ENCODE measurements at regions not wholly inside any gene's neighbourhood (a gene's known extent, or its start where the extent isn't known, plus 50 kb on each side); places are given as distances from the start of the nearest gene placed in this dataset.

GRCh38 chr10:100679327-100679726, 66.1 kb upstream of the PAX2 start:
- TF ChIP-seq EZH2 (IDR thresholded peaks at IDR 0.05; ENCODE audit: borderline replicate concordance, low read depth, low read length, severe bottlenecking): no peak
- TF ChIP-seq MAX (IDR thresholded peaks at IDR 0.05; ENCODE audit: insufficient read depth, insufficient read length): no peak
- no peak for TF ChIP-seq FOS (IDR thresholded peaks at IDR 0.05; ENCODE audit: borderline replicate concordance, insufficient read depth, low read length)
- TF ChIP-seq JUN (IDR thresholded peaks at IDR 0.05; ENCODE audit: borderline replicate concordance, insufficient read depth, insufficient read length, low read depth): no peak

Data from endothelial cell of umbilical vein (primary cell).